ENCODE measurements at regions not wholly inside any gene's neighbourhood (a gene's known extent, or its start where the extent isn't known, plus 50 kb on each side); places are given as distances from the start of the nearest gene placed in this dataset.

- Histone ChIP-seq H3K9me3 (ENCODE audit: control insufficient read depth, insufficient read depth, low read length) (no peaks in the 10 kb centered on the region), H3K23ac (ENCODE audit: low read depth, low read length) (no peak overlapping the region), H4K8ac (ENCODE audit: low read depth in 2 of 2, low read length in 2 of 2) (no peak overlapping the region), H3K9me1 (ENCODE audit: insufficient read depth, low read length) (no peaks in the 10 kb centered on the region), H4K5ac (ENCODE audit: low read depth, low read length) (no peak overlapping the region), H3K18ac (ENCODE audit: low read depth, low read length) (no peak overlapping the region), H2BK15ac (ENCODE audit: low read depth, low read length) (no peak overlapping the region), H3K27ac (ENCODE audit: insufficient read depth, low read length) (no peak overlapping the region), H3K9ac (ENCODE audit: low read depth, low read length) (no peak overlapping the region), H3K27me3 (ENCODE audit: control insufficient read depth, insufficient read depth, low read length) (no peaks in the 10 kb centered on the region; the same call in 1 of the 2 replicates), H2BK120ac (ENCODE audit: low read depth, low read length) (no peak overlapping the region), H4K91ac (ENCODE audit: insufficient read depth, low read depth, low read length) (no peak overlapping the region), H4K20me1 (ENCODE audit: insufficient read depth, low read length) (no peaks in the 10 kb centered on the region), H3K79me1 (ENCODE audit: low read depth in 1 of 2, low read length in 2 of 2) (no peaks in the 10 kb centered on the region), H2AFZ (replicated peaks; ENCODE audit: low read length, poor library complexity) (peak overlapping the region; percentile 37), H3K4me2 (ENCODE audit: low read depth, low read length) (no peak overlapping the region), H2BK5ac (ENCODE audit: low read depth, low read length, poor library complexity, severe bottlenecking) (no peak overlapping the region), H2AK5ac (ENCODE audit: low read depth, low read length) (no peak overlapping the region), H2AK9ac (replicated peaks; ENCODE audit: low read depth, low read length, poor library complexity) (no peak overlapping the region), H3K14ac (replicated peaks; ENCODE audit: low read depth, low read length) (no peak overlapping the region), H2BK20ac (ENCODE audit: low read depth, low read length) (no peak overlapping the region), H3K4me1 (ENCODE audit: control insufficient read depth, insufficient read depth, low read length) (no peaks in the 10 kb centered on the region), H3K56ac (ENCODE audit: extremely low read depth, insufficient read depth, low read length) (no peak overlapping the region), H3K4ac (ENCODE audit: low read depth, low read length) (no peak overlapping the region), H3K36me3 (ENCODE audit: control insufficient read depth, insufficient read depth, low read length) (no peaks in the 10 kb centered on the region), H3K4me3 (ENCODE audit: insufficient read depth, low read depth, low read length) (no peak overlapping the region)
- in situ Hi-C loops (cut with MboI; ENCODE audit: low sequenced_read_pairs) (loop anchor here (25.0 kb wide), 1 partner anchor 917 kb away; no protein-coding TSS in a partner anchor), dilution Hi-C loops (cut with HindIII; ENCODE audit: low sequenced_read_pairs, unreplicated experiment) (no loop called here), intact Hi-C loops (cut with micrococcal nuclease) (loop anchor here (1.0 to 2.0 kb wide), 3 partner anchors 249 to 382 kb away; partner anchors contain the start of gene DPY19L2)
- DNase-seq: peak; percentile 59
- 71% methylated on average over 1 of the region's 6 CpGs; no CpG with 5 or more reads in 1 of the 2 experiments for WGBS, 2 experiments (ENCODE audit: extremely low coverage in 2 of 2, insufficient read length in 1 of 2)
- no TSS peak for BruUV-seq (replicated peaks)
- TF ChIP-seq MAZ (IDR thresholded peaks at IDR 0.05; ENCODE audit: borderline replicate concordance, low read depth, low read length) (no peak), RFX5 (IDR thresholded peaks at IDR 0.05; ENCODE audit: low read depth, low read length) (no peak), CTCF (conservative IDR thresholded peaks at IDR 0.05; ENCODE audit: low read depth, low read length) (peak; percentile 59), RAD21 (IDR thresholded peaks at IDR 0.05; ENCODE audit: low read length) (peak; percentile 54), RCOR1 (IDR thresholded peaks at IDR 0.05; ENCODE audit: insufficient replicate concordance, low read length) (no peak), ELK1 (IDR thresholded peaks at IDR 0.05; ENCODE audit: borderline replicate concordance, low read depth, low read length) (no peak), SMC3 (IDR thresholded peaks at IDR 0.05; ENCODE audit: low read depth, low read length) (peak; percentile 55)
- POLR2A ChIA-PET (ENCODE audit: unreplicated experiment): no interaction called here
- CTCF ChIA-PET: interaction anchor here (0.8 to 1.6 kb wide), 5 partner anchors 10 to 381 kb away, joined by 3 to 7 read pairs (median 4); no protein-coding TSS in a partner anchor
- ATAC-seq (ENCODE audit: low read depth): peak; percentile 94
Observed at GRCh38 chr12:63420206-63420644, 248.1 kb downstream of the DPY19L2 start.
